HG02623 (cell line): ENCODE measurements at regions not wholly inside any gene's neighbourhood (a gene's known extent, or its start where the extent isn't known, plus 50 kb on each side); places are given as distances from the start of the nearest gene placed in this dataset.
"Not testable (repeated sequence)": the region's sequence is repeated elsewhere in the genome, so short reads cannot be mapped to it uniquely, and the experiment has no call there.

Source experiments
- ATAC-seq: cut with Tn5 transposase; IDR thresholded peaks from one replicate; pipeline ENCODE4 v1.9.1; 2021; ENCODE audit warnings: moderate library complexity; ENCODE audit not compliant: unreplicated experiment

GRCh38 chr1:234833646-234834045 is 223.7 kb upstream of the IRF2BP2 start:
- no peak for ATAC-seq

- ATAC-seq, result no peak
These were observed 223.1 kb upstream of the IRF2BP2 start for GRCh38 chr1:234833118-234833517.

GRCh38 chr1:234827656-234828055 is 217.7 kb upstream of the IRF2BP2 start:
- ATAC-seq, result no peak

- ATAC-seq, result no peak
These were observed 217.2 kb upstream of the IRF2BP2 start for GRCh38 chr1:234827181-234827580.

GRCh38 chr1:234826352-234826751 is 216.4 kb upstream of the IRF2BP2 start:
- no peak for ATAC-seq

GRCh38 chr1:234825498-234826165 is 215.7 kb upstream of the IRF2BP2 start:
- no peak for ATAC-seq

GRCh38 chr1:234824836-234825235 is 214.9 kb upstream of the IRF2BP2 start:
- not testable (repeated sequence) for ATAC-seq

GRCh38 chr1:234823191-234824176 is 213.5 kb upstream of the IRF2BP2 start:
- ATAC-seq, result no peak

- no peak for ATAC-seq
These were observed 211.9 kb upstream of the IRF2BP2 start for GRCh38 chr1:234821840-234822239.

- no peak for ATAC-seq
These were observed 210.6 kb upstream of the IRF2BP2 start for GRCh38 chr1:234820597-234820996.

- not testable (repeated sequence) for ATAC-seq
These were observed 209.9 kb upstream of the IRF2BP2 start for GRCh38 chr1:234819845-234820244.

- ATAC-seq, result not testable (repeated sequence)
These were observed 208.0 kb upstream of the IRF2BP2 start for GRCh38 chr1:234818040-234818387.

GRCh38 chr1:234817313-234818039 is 207.5 kb upstream of the IRF2BP2 start:
- not testable (repeated sequence) for ATAC-seq

- ATAC-seq, result not testable (repeated sequence)
These were observed 206.9 kb upstream of the IRF2BP2 start for GRCh38 chr1:234816864-234817263.

GRCh38 chr1:234816186-234816851 is 206.3 kb upstream of the IRF2BP2 start:
- not testable (repeated sequence) for ATAC-seq

- ATAC-seq, result not testable (repeated sequence)
These were observed 205.4 kb upstream of the IRF2BP2 start for GRCh38 chr1:234815295-234815815.

- not testable (repeated sequence) for ATAC-seq
These were observed 204.3 kb upstream of the IRF2BP2 start for GRCh38 chr1:234814235-234814634.

GRCh38 chr1:234811824-234812223 is 201.8 kb upstream of the IRF2BP2 start:
- ATAC-seq, result not testable (repeated sequence)

- not testable (repeated sequence) for ATAC-seq
These were observed 200.7 kb upstream of the IRF2BP2 start for GRCh38 chr1:234810726-234811125.

GRCh38 chr1:234809854-234810245 is 199.9 kb upstream of the IRF2BP2 start:
- ATAC-seq, result not testable (repeated sequence)
